B cell (primary cell): ENCODE measurements at regions not wholly inside any gene's neighbourhood (a gene's known extent, or its start where the extent isn't known, plus 50 kb on each side); places are given as distances from the start of the nearest gene placed in this dataset.

Source experiments
- ATAC-seq: fragments of 200-7000 bp; cut with Tn5 transposase; one replicate; pipeline ENCODE4 v1.10.0; 2021; ENCODE audit warnings: low read depth, mild to moderate bottlenecking, moderate number of reproducible peaks, moderate library complexity
- CTCF ChIA-PET: fragments of 350-600 bp; sonication (Branson Sonifier 250); formaldehyde crosslinking; loops from one replicate; lab custom pipeline; 2021; ENCODE audit warnings: antibody characterized with exemption, inconsistent platforms; lab: Charles Lee
- POLR2A ChIA-PET: fragments of 350-600 bp; sonication (Branson Sonifier 250); formaldehyde crosslinking; loops from one replicate; lab custom pipeline; 2021; ENCODE audit warnings: antibody characterized with exemption; lab: Charles Lee
- DNase-seq: peaks from one replicate; pipeline ENCODE4 v3.0.0; 2013
- H2AFZ ChIP-seq: 2 replicates; pipeline ENCODE4 v1.6.1; 2012; ENCODE audit warnings: mild to moderate bottlenecking, low read depth, low read length; ENCODE audit not compliant: insufficient read depth, poor library complexity, severe bottlenecking
- H3K27ac ChIP-seq, 2 donors: 1 replicate in 1 of 2; 2 replicates in 1 of 2; pipeline ENCODE4 v1.5.1; 2012 to 2013; ENCODE audit warnings: low read length in 2 of 2, mild to moderate bottlenecking in 2 of 2, moderate library complexity in 1 of 2
- H3K27me3 ChIP-seq, 4 experiments: fragments of 200-600 bp in 1 of 4; sonication (generic) in 1 of 4; replicated peaks in 1 of 4; 1 replicate in 2 of 4; 2 replicates in 2 of 4; pipeline versions ENCODE4 v1.6.1 to v1.7.0; 2013 to 2016; ENCODE audit warnings: low read length in 3 of 4, mild to moderate bottlenecking in 2 of 4, mixed read lengths in 1 of 4, moderate library complexity in 1 of 4; ENCODE audit not compliant: insufficient read depth in 4 of 4, control insufficient read depth in 3 of 4; ENCODE audit errors: control extremely low read depth in 1 of 4
- H3K36me3 ChIP-seq, 2 experiments: replicated peaks in 1 of 2; 1 replicate in 1 of 2; 2 replicates in 1 of 2; pipeline versions ENCODE4 v1.6.1 to v1.7.1; 2013; ENCODE audit warnings: low read length in 1 of 2; ENCODE audit not compliant: insufficient read depth in 2 of 2, control insufficient read depth in 1 of 2; ENCODE audit errors: control extremely low read depth in 1 of 2, extremely low read depth in 1 of 2
- H3K4me1 ChIP-seq, 2 donors: fragments of 200-600 bp in 1 of 2; sonication (generic) in 1 of 2; 1 replicate in 1 of 2; 2 replicates in 1 of 2; pipeline versions ENCODE4 v1.5.1 to v1.6.1; 2013 to 2017; ENCODE audit warnings: low read length in 2 of 2; ENCODE audit not compliant: control insufficient read depth in 2 of 2, insufficient read depth in 2 of 2
- H3K4me2 ChIP-seq: replicated peaks from 2 replicates; pipeline ENCODE3; 2012; ENCODE audit warnings: mild to moderate bottlenecking, low read depth, low read length; ENCODE audit not compliant: poor library complexity, severe bottlenecking
- H3K4me3 ChIP-seq, 5 experiments: fragments of 200-600 bp in 1 of 5; sonication (generic) in 1 of 5; 1 replicate in 3 of 5; 2 replicates in 2 of 5; pipeline versions ENCODE4 v1.5.1 to v1.7.0; 2011 to 2016; ENCODE audit warnings: low read length in 4 of 5, mild to moderate bottlenecking in 4 of 5, low read depth in 2 of 5, control low read depth in 1 of 5, moderate library complexity in 1 of 5; ENCODE audit not compliant: insufficient read depth in 1 of 5; ENCODE audit errors: control extremely low read depth in 1 of 5, extremely low read depth in 1 of 5
- H3K79me2 ChIP-seq: fragments of 200-600 bp; sonication (generic); one replicate; pipeline ENCODE4 v1.6.0; 2016; ENCODE audit warnings: low read length; ENCODE audit not compliant: control insufficient read depth, insufficient read depth
- H3K9ac ChIP-seq: fragments of 200-600 bp; sonication (generic); 2 replicates; pipeline ENCODE4 v1.6.1; 2017; ENCODE audit warnings: mild to moderate bottlenecking, low read length, moderate library complexity
- H3K9me3 ChIP-seq, 3 donors: one replicate each; pipeline versions ENCODE4 v1.6.1 to v1.7.1; 2013; ENCODE audit warnings: low read length in 2 of 3; ENCODE audit not compliant: control insufficient read depth in 2 of 3, insufficient read depth in 1 of 3; ENCODE audit errors: control extremely low read depth in 1 of 3
- H4K20me1 ChIP-seq: 2 replicates; pipeline ENCODE4 v1.6.0; 2012; ENCODE audit warnings: mild to moderate bottlenecking, low read length; ENCODE audit not compliant: insufficient read depth, control insufficient read depth, poor library complexity, severe bottlenecking
- H3K27ac Mint-ChIP-seq: one replicate; pipeline ENCODE4 v1.8.0; 2021; ENCODE audit warnings: mixed read lengths
- H3K27me3 Mint-ChIP-seq: one replicate; pipeline ENCODE4 v1.8.0; 2021; ENCODE audit warnings: mixed read lengths
- H3K4me1 Mint-ChIP-seq: one replicate; pipeline ENCODE4 v1.8.0; 2021; ENCODE audit warnings: mixed read lengths
- H3K4me3 Mint-ChIP-seq: one replicate; pipeline ENCODE4 v1.8.0; 2021; ENCODE audit warnings: mixed read lengths
- H3K9me3 Mint-ChIP-seq: one replicate; pipeline ENCODE4 v1.8.0; 2022; ENCODE audit warnings: mixed read lengths; ENCODE audit not compliant: insufficient read depth
- EZH2 ChIP-seq: IDR thresholded peaks from 2 replicates; pipeline ENCODE4 v1.6.1; 2012; ENCODE audit warnings: borderline replicate concordance, low read depth, mild to moderate bottlenecking, moderate library complexity, low read length; ENCODE audit not compliant: insufficient read depth, poor library complexity, severe bottlenecking
- WGBS: methylation state at CpG from one replicate; pipeline ENCODE4 v1.1.5; 2013; ENCODE audit warnings: missing lambda C conversion rate; ENCODE audit not compliant: insufficient coverage; 5-methylcytosine and 5-hydroxymethylcytosine counted together
- intact Hi-C: fragments of 100-400 bp; cut with micrococcal nuclease; formaldehyde crosslinking; loops from one replicate; pipeline ENCODE4 v1.10.0; 2022
- TF ChIP-seq, protein P1 (sequence below): fragments of 200-600 bp; IDR thresholded peaks from one replicate; pipeline ENCODE4 v1.8.0; 2022; ENCODE audit warnings: antibody characterized with exemption, mild to moderate bottlenecking

DNA sequence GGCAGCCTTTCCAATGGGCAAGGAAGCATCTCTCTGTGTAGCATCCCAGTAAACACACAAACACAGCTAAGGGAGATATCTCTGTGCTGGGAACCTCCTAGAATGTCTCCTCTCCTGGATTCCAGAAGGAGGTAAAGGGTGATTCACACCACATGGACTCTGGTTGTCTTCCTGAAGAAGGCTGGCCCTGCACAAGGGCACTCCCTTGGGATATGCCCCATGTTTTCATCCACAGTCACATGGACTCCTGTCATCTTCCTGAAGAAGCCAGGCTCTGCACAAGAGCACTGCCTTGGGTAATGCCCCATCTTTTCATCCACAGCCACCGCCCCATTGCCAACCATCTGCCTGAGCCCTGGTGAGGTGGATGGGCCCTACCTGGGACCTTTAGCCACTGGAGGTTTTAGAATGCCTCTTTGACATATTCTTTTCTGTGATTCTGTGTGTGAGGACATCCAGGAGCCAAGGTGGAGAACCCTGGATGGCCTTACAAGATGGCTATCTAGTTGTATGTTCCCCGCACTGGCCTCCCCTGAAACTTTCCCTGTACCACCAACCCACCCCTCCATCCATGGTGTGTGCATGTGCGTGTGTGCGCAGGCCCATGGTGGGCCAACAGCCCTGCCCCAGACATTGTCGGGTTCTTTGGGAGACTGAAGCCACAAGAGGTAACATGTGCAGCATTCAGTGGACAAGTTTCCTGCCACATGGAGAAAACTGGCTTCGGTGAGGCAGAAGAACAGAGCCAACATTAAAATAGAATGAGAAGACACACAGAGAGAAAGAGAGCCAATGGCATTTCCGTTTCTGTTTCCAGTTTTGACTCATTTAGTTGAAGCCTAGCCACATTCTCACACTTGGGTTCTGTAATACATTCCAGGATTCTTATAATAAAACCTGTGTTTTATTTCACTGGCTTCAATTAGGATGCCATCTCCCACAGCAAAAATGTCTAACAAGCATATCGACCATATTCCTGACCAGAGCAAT lies 110.2 kb upstream of the CST7 start:
- Histone ChIP-seq H3K4me2 (no peak overlapping the region), H3K9ac (no peak overlapping the region), H3K4me3 (no peak overlapping the region), H3K79me2 (no peaks in the 10 kb centered on the region), H3K27ac (no peak overlapping the region), H2AFZ (no peak overlapping the region), H3K4me1 (peaks cover 9 to 14% of the 10 kb centered on the region in 2 donors), H3K36me3 (no peaks in the 10 kb centered on the region), H3K9me3 (peaks cover 0 to 5% (median 0%) of the 10 kb centered on the region in 3 donors), H4K20me1 (no peaks in the 10 kb centered on the region), H3K27me3 (peaks cover 0 to 13% (median 11%) of the 10 kb centered on the region in 4 experiments)
- Mint-ChIP-seq H3K9me3 (no peaks in the 10 kb centered on the region), H3K27ac (no peak overlapping the region), H3K4me3 (no peak overlapping the region), H3K4me1 (peaks cover 15% of the 10 kb centered on the region), H3K27me3 (peaks cover 57% of the 10 kb centered on the region)
- no peak for DNase-seq
- WGBS, result 91% methylated on average over 6 of the region's 8 CpGs
- CTCF ChIA-PET, result no interaction called here
- intact Hi-C loops, result no loop called here
- POLR2A ChIA-PET, result no interaction called here
- ATAC-seq, result no peak
- TF ChIP-seq, protein P1, sequence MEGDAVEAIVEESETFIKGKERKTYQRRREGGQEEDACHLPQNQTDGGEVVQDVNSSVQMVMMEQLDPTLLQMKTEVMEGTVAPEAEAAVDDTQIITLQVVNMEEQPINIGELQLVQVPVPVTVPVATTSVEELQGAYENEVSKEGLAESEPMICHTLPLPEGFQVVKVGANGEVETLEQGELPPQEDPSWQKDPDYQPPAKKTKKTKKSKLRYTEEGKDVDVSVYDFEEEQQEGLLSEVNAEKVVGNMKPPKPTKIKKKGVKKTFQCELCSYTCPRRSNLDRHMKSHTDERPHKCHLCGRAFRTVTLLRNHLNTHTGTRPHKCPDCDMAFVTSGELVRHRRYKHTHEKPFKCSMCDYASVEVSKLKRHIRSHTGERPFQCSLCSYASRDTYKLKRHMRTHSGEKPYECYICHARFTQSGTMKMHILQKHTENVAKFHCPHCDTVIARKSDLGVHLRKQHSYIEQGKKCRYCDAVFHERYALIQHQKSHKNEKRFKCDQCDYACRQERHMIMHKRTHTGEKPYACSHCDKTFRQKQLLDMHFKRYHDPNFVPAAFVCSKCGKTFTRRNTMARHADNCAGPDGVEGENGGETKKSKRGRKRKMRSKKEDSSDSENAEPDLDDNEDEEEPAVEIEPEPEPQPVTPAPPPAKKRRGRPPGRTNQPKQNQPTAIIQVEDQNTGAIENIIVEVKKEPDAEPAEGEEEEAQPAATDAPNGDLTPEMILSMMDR, result no peak
- no peak for TF ChIP-seq EZH2

DNA sequence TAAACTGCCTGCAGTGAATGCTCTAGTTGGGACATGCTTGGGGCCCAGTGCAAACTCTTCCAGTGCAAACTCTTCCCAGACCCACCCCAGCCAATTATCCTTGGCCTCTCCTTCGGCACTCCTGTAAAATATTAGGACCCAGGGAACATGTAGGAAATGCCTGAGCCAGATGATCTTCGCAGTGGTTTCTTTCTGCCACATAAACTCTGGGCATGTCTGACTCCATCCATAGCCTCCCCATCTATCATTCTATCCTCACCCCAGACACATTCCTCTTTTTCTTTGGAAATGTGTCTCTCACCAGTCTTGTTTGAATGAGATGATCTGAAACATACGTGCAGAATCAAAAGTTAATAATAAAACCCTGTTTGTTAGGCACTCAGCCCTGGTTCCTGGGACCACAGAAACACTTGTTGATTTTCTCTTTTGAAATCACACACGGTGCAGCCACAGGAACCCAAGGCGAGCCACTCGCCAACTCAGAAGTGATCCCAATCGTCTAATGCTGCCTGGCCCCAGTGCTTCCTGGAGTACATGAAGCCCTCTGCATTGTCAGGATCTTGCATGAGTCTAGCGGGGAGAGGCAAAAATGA lies 108.9 kb upstream of the CST7 start:
- peaks cover 54% of the 10 kb centered on the region for H3K27me3 Mint-ChIP-seq
- H3K9me3 Mint-ChIP-seq, result no peaks in the 10 kb centered on the region
- TF ChIP-seq EZH2, result no peak
- TF ChIP-seq, protein P1, result no peak
- peaks cover 0 to 13% (median 11%) of the 10 kb centered on the region in 4 experiments for H3K27me3 ChIP-seq
- no peak overlapping the region for H3K4me3 ChIP-seq
- peaks cover 9 to 14% of the 10 kb centered on the region in 2 donors for H3K4me1 ChIP-seq
- DNase-seq (no peak), ATAC-seq (no peak)
- POLR2A ChIA-PET, result no interaction called here
- H3K4me1 Mint-ChIP-seq, result peaks cover 15% of the 10 kb centered on the region
- no peaks in the 10 kb centered on the region for H3K79me2 ChIP-seq
- CTCF ChIA-PET, result no interaction called here
- intact Hi-C loops, result no loop called here
- H4K20me1 ChIP-seq, result no peaks in the 10 kb centered on the region
- H3K4me2 ChIP-seq, result no peak overlapping the region
- 70% methylated on average over 8 of the region's 8 CpGs for WGBS
- H3K36me3 ChIP-seq, result no peaks in the 10 kb centered on the region
- no peak overlapping the region for H3K27ac ChIP-seq
- H3K4me3 Mint-ChIP-seq, result no peak overlapping the region
- H3K27ac Mint-ChIP-seq, result no peak overlapping the region
- H2AFZ ChIP-seq, result no peak overlapping the region
- no peak overlapping the region for H3K9ac ChIP-seq
- peaks cover 0 to 5% (median 0%) of the 10 kb centered on the region in 3 donors for H3K9me3 ChIP-seq
